ENCODE measurements at regions not wholly inside any gene's neighbourhood (a gene's known extent, or its start where the extent isn't known, plus 50 kb on each side); places are given as distances from the start of the nearest gene placed in this dataset.

GRCh38 chr2:167381349-167381748, 493.1 kb downstream of the XIRP2 start:
- TF ChIP-seq CTCF (conservative IDR thresholded peaks at IDR 0.05; ENCODE audit: low read length) = no peak
- no peak for TF ChIP-seq EZH2phosphoT487 (IDR thresholded peaks at IDR 0.05; ENCODE audit: borderline replicate concordance, low read depth, low read length)
